22Rv1 (cell line): ENCODE measurements at regions not wholly inside any gene's neighbourhood (a gene's known extent, or its start where the extent isn't known, plus 50 kb on each side); places are given as distances from the start of the nearest gene placed in this dataset.

Experiments
- H3K27ac ChIP-seq: fragments of 450-650 bp; 2 replicates; pipeline ENCODE4 v1.5.1; 2017
- CTCF ChIP-seq: fragments of 450-650 bp; IDR thresholded peaks from 2 replicates; pipeline ENCODE4 v1.5.1; 2017; ENCODE audit warnings: mild to moderate bottlenecking
- ZFX ChIP-seq: fragments of 450-650 bp; IDR thresholded peaks from 2 replicates; pipeline ENCODE4 v1.6.1; 2017; ENCODE audit warnings: antibody characterized with exemption, borderline replicate concordance

- no peak overlapping the region for H3K27ac ChIP-seq
- no peak for TF ChIP-seq CTCF
- no peak for TF ChIP-seq ZFX
Measured at GRCh38 chr2:103208916-103209315, 447.1 kb downstream of the TMEM182 start.

- no peak overlapping the region for H3K27ac ChIP-seq
- no peak for TF ChIP-seq ZFX
- TF ChIP-seq CTCF, result no peak
Measured at GRCh38 chr2:103213028-103213542, 451.3 kb downstream of the TMEM182 start.

GRCh38 chr2:103218516-103218915 is 456.7 kb downstream of the TMEM182 start:
- H3K27ac ChIP-seq, result no peak overlapping the region
- TF ChIP-seq ZFX, result no peak
- no peak for TF ChIP-seq CTCF

GRCh38 chr2:103219398-103219797 is 457.6 kb downstream of the TMEM182 start:
- TF ChIP-seq ZFX (no peak), CTCF (no peak)
- no peak overlapping the region for H3K27ac ChIP-seq

GRCh38 chr2:103222969-103223368 is 461.1 kb downstream of the TMEM182 start:
- no peak overlapping the region for H3K27ac ChIP-seq
- TF ChIP-seq CTCF (no peak), ZFX (no peak)

GRCh38 chr2:103230796-103231195 is 469.0 kb downstream of the TMEM182 start:
- TF ChIP-seq CTCF (no peak), ZFX (no peak)
- no peak overlapping the region for H3K27ac ChIP-seq

- TF ChIP-seq ZFX, result no peak
- no peak for TF ChIP-seq CTCF
- no peak overlapping the region for H3K27ac ChIP-seq
Measured at GRCh38 chr2:103232865-103233264, 471.0 kb downstream of the TMEM182 start.
